SHP77 treated with DMSO at 0.1 percent for 48 hours (cell line): ENCODE measurements at regions not wholly inside any gene's neighbourhood (a gene's known extent, or its start where the extent isn't known, plus 50 kb on each side); places are given as distances from the start of the nearest gene placed in this dataset.
"Not testable (repeated sequence)": the region's sequence is repeated elsewhere in the genome, so short reads cannot be mapped to it uniquely, and the experiment has no call there.

ENCODE experiments used
- DNase-seq: peaks from one replicate; lab custom pipeline; 2025; lab: John Stamatoyannopoulos, UW

- no peak for DNase-seq
These were observed 108.9 kb upstream of the ADAMTS3 start for GRCh38 chr4:72677886-72678285.

GRCh38 chr4:72677265-72677664 lies 108.2 kb upstream of the ADAMTS3 start:
- no peak for DNase-seq

GRCh38 chr4:72671980-72672379 lies 103.0 kb upstream of the ADAMTS3 start:
- DNase-seq = no peak

- DNase-seq = no peak
These were observed 101.5 kb upstream of the ADAMTS3 start for GRCh38 chr4:72670521-72670920.

DNA sequence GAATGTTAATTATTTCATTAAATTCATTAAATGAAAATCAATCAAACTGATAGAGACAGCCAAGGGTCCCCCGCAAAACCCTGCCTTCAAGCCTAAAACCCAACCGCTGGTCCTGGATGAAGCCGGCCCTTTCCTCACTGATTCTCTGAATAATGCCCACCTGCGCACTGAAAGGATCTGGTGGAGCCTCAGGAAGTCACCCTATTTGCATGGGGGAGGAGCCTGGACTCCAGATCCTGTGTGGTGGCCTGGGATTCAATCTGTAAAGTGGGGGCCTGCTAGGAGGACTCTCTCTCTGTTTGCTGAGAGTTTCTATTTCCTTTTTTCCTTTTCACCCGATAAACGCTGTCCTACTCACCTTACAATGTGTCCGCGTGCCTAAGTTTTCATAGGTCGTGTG lies 97.9 kb upstream of the ADAMTS3 start:
- DNase-seq = no peak

DNA sequence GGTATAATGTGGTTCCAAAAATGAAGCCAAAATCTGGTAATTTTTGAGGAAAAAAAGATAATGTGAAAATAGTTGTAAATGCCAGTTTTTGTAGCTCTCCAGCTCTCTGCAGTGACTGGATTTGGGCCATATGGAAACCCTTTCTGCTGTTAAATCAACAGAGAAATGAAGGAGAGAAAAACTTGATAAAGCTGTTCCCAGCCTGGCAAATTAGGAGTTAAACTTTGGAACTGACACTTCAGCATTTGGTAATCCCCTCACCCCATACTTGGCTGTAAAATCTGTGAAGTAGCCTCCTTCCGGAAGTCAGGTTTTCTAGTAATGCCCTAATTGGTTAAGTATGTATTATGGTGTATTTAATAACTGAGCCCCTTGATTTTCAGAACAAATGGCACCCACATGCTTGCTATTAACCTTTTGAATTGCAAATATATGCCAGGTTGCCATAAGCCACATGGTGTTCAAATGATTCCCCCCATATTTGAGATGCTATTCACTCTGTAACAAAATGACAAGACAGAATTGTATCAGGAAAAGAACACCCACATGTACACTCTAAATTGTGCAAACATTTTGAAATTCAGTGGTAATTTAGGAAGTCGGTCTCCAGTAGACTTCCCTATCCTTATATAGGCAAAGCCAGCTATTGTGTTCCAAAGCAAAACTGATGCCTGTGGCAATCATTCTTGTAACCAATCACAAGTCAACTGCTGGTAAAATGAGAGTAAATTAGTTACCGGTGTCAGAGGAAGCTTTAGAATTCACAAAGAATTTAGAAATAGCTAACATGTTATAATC lies 96.3 kb upstream of the ADAMTS3 start:
- no peak for DNase-seq

DNA sequence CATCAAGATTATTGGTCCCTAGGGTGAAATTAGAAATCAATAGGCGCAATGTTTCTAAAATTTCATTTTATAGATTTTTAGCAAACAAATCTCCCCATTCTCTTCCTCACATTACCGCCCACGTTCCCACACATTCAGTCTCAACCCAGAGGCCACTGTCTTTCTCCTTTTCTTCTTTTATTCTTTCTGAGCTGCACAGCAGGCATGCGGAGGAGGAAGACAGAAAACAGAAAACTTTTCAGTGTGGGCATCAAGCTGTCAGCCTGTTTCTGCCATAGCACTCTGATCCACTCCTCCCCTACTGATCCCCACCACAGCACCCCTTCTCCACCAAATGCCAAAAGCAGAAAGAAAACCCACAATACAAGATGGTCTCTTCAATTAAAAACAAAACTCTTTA lies 94.8 kb upstream of the ADAMTS3 start:
- DNase-seq = no peak

- DNase-seq = no peak
These were observed 92.8 kb upstream of the ADAMTS3 start for GRCh38 chr4:72661830-72662229.

GRCh38 chr4:72641611-72642010 lies 72.6 kb upstream of the ADAMTS3 start:
- no peak for DNase-seq

GRCh38 chr4:72636866-72637265 lies 67.8 kb upstream of the ADAMTS3 start:
- DNase-seq = not testable (repeated sequence)

- not testable (repeated sequence) for DNase-seq
These were observed 66.9 kb upstream of the ADAMTS3 start for GRCh38 chr4:72635931-72636330.

GRCh38 chr4:72632253-72632652 lies 63.2 kb upstream of the ADAMTS3 start:
- DNase-seq = not testable (repeated sequence)

DNA sequence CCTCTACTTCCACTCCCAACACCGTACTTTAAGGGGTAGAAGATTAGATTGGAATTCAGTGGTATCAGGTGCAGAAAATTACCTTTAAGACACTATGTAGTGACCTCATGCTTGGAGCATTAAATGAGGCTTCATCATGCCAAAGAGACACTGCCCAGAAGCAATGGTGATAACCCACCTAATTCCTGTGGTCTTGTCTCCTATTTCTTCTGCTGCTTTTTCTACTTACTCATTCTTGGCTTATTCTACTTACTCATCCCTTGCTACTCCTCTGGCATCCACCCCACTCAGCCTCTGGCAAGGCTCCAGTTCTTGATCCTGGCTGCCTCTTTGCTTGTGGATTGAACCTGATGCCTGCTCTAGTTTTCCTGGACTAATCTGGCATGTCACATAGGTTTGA lies 62.3 kb upstream of the ADAMTS3 start:
- DNase-seq = no peak

GRCh38 chr4:72629540-72629939 lies 60.5 kb upstream of the ADAMTS3 start:
- DNase-seq = no peak

DNA sequence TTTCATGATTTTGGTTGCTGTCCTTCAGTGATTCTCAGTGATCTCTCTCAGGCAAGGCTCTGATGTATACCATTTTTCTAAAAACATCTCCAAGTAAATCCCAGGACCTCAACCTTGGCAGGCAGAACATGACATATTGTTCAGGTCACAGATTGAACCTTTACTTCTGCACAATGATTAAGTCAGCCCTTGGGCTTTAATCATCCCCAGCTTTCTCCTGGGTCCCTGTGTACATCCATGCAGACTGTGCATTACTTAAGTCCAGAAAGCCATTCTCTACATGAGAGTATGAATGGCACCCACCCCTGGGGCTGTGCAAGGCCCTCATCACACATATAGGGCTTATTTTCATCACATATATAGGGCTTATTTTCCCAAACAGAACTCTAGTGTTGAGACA lies 58.7 kb upstream of the ADAMTS3 start:
- no peak for DNase-seq
